HG02623 (cell line): ENCODE measurements at regions not wholly inside any gene's neighbourhood (a gene's known extent, or its start where the extent isn't known, plus 50 kb on each side); places are given as distances from the start of the nearest gene placed in this dataset.
"Not testable (repeated sequence)": the region's sequence is repeated elsewhere in the genome, so short reads cannot be mapped to it uniquely, and the experiment has no call there.

Experiments used
- ATAC-seq: cut with Tn5 transposase; IDR thresholded peaks from one replicate; pipeline ENCODE4 v1.9.1; 2021; ENCODE audit warnings: moderate library complexity; ENCODE audit not compliant: unreplicated experiment

DNA sequence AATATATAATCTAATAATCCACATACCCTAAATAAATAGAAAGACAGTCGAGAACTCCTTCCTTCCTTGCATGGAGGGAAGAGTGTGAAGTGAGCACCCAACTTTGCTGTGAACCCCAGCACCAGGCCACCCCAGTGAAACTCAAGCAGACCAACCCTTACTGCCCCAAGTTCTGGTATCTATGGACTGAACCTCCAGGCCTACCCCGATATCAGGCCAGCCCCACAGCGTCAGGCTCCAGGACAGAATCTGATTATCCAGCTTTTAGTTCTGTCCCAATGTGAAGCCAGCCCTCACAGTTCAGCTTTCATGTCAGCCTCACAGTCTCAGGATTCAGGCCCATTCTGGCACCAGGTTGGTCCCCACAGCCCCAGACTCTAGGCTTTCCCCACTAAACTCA is 1617.2 kb upstream of the AGA start:
- ATAC-seq: no peak

GRCh38 chr4:179066254-179066653 is 1624.0 kb upstream of the AGA start:
- ATAC-seq: not testable (repeated sequence)

- ATAC-seq: no peak
These were observed 1628.9 kb upstream of the AGA start for GRCh38 chr4:179071131-179071530.

GRCh38 chr4:179076865-179077264 is 1634.6 kb upstream of the AGA start:
- no peak for ATAC-seq

- no peak for ATAC-seq
These were observed 1653.5 kb upstream of the AGA start for GRCh38 chr4:179095585-179096221.

DNA sequence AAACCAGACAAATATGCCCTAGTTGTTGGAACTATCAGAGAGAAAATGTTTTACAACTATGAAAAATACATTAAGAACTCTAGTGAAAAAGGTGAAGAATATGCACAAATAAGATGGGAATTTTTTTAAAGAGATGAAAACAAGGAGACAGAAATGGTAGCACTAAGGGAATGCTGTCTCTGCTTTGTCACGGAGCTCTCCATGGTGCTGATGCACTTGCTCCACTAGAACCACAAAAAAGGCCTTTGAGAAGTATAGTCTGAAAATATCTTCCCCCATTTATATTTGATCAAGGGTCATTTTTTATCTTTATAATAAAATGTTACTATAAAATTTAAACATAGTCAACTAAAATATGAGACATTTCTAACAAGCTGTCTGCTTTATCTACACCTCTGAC is 1655.5 kb upstream of the AGA start:
- no peak for ATAC-seq

DNA sequence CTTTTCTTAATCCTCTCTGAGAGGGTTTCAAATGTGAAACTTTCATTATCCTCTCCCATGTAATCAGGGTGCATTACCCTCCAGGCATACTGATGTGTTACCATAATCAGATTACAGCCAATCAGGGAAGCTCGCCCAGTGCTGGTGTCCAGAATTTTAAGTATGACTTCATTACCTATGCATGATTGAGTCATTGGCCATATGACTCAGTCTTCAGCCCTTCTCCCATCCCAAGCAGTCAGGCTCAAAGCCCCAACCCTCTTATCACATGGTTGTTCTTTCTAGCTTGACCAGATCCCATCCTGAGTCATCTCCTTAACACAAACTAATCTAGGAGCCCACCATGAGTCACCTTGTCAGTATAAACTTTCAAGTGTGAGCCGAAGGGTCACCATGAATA is 1668.1 kb upstream of the AGA start:
- no peak for ATAC-seq

DNA sequence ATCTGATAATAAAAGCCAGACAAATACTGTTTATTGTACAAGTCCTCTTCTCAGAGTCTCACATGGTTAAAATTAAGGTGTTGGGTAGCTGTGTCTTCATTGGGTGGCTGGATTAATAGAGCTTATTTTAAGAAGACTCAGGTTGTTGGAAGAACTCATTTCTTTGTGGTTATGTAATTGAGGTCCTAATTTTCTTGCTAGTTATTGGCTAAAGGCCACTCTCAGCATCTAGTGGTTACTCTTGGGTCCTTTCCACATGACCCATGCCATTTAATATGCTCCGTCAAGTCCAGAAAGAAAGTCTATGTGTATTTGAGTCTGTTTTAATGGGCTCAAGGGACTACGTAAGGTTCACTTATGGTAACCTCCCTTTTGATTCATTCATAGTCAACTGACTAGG is 1668.6 kb upstream of the AGA start:
- ATAC-seq: no peak

- ATAC-seq: no peak
These were observed 1670.4 kb upstream of the AGA start for GRCh38 chr4:179112441-179113170.

DNA sequence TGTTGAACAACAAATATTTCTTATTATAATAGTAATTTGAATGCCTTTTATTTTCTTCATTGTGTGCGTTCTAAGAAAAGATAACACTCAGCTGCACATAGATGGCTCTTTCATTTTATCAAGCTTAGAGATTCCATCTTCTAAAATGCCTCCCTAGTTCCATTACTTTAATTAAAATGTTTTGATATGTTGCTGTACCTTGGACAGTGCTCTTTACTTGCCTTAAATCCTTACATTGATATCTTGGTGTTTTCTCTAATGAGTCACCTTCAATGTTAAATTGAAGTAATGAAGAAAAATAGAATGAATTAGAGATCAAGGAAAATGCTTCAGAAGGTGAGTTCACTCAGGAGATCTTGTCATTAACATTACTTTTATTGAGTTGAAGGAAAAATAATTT is 1672.4 kb upstream of the AGA start:
- ATAC-seq: no peak

- no peak for ATAC-seq
These were observed 1673.8 kb upstream of the AGA start for GRCh38 chr4:179116011-179116410.

DNA sequence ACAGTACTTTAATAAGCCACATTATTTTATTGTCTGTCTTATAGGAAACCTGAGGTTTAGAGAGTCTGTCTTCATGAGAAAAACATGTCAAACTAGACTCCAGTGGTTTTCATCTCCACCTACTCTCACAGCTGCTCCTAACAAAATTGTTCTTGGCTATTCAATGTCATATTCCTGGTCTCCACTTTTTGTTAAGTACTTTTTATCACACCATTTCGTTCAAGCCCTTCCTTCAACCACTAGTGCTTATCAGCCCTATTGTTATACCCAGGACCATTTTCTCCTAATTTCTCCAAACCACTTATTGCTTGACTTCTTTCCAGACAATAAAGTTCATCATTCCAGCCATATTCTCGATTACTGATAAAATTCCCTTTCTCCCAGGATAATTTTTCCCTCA is 1674.3 kb upstream of the AGA start:
- ATAC-seq: no peak

- ATAC-seq: no peak
These were observed 1680.8 kb upstream of the AGA start for GRCh38 chr4:179123084-179123483.

DNA sequence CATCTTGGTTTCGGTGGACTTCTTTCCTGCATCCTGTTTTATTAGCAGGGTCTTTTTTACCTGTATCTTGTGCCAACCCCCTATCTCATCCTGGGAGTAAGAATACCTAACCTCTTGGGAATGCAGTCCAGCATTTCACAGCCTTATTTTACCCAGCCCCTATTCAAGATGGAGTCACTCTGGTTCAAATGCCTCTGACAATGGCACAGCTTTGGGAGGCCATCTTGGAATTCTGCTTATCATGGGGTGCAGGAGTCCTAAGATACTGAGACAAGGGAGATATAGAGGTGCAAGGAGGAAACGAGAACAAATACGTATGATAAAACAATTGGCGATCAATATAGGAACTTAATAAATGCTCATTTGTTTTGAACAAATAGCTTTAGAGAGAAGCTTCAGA is 1682.2 kb upstream of the AGA start:
- no peak for ATAC-seq

- no peak for ATAC-seq
These were observed 1682.7 kb upstream of the AGA start for GRCh38 chr4:179124957-179125356.

- ATAC-seq: no peak
These were observed 1683.6 kb upstream of the AGA start for GRCh38 chr4:179125870-179126269.

DNA sequence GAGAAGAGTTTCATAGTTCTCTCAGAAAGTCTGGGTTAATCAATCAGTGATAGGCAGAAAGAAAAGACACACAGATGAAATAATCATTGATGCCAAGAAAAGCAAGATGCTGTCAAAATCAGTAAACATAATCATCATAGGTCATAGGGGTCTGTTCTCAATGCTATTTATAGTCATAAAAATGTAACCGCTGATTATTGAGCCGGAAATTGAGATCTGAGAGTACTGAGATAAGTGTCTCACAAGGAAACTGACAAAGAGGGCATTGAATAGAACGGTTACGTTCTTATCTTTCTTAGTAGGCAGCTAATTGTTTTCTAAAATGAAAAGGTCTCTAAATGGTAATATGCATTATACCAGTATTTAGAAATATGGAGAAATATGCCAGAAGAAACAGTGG is 1686.1 kb upstream of the AGA start:
- ATAC-seq: no peak

DNA sequence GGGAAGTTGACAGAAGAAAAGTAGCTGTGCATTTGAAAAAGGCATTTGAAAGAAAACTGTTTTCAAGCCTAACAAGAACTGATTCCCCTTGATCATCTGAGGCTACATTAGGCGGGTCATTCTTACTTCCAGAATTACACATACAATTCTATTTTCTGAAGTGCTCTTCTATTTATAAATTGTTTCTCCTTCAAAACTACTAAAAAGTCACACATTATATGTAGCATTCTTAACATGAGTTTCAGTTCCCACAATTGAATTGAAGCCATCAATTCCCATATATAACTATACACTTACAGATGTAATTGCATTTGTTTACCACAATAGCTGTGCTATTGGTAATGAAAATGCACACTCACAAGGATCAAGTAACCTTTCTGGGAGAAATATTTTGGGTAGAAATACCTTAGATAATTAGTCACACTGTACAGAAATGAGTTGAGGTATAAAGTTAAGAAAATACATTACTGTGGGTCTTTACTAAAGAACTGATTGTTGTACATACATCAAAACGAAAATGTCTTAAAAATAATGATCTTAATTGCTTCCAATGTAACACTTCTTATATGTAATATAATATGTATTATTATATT is 1688.0 kb upstream of the AGA start:
- ATAC-seq: no peak

GRCh38 chr4:179145746-179146525 is 1703.7 kb upstream of the AGA start:
- no peak for ATAC-seq

DNA sequence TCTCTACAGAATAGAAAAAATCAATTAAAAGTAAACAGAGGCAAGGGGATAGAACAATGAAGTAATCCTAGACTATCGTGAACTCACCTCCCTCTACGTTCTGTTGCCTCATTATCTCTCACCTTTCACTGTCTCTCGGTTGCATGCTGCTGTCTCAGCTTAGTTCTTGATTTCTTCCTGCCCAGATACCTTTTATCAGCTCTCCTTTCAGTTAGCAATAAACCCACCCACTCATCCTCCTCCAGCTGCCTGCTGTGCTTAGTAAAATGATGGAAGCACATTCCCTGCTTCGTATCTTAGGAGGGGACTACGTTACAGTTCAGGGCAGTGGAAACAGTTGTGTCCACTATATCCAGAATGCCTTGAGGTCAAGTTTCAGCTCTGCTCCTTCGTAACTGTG is 1709.5 kb upstream of the AGA start:
- ATAC-seq: no peak

- no peak for ATAC-seq
These were observed 1720.9 kb upstream of the AGA start for GRCh38 chr4:179163147-179163546.
